ENCODE measurements at regions not wholly inside any gene's neighbourhood (a gene's known extent, or its start where the extent isn't known, plus 50 kb on each side); places are given as distances from the start of the nearest gene placed in this dataset.

- DNase-seq, result no peak
- no peak for ATAC-seq (ENCODE audit: low read depth)
- Mint-ChIP-seq H3K36me3 (no peaks in the 10 kb centered on the region), H3K27ac (peak overlapping the region; percentile 51), H3K9me3 (peaks cover 3% of the 10 kb centered on the region), H3K4me1 (peaks cover 8% of the 10 kb centered on the region), H3K27me3 (no peaks in the 10 kb centered on the region), H3K4me3 (no peak overlapping the region)
- POLR2A ChIA-PET, result interaction anchor here (1.1 kb wide), 1 partner anchor 174 kb away, joined by 3 read pairs; no protein-coding TSS in a partner anchor
Observed at GRCh38 chrX:39948582-39948981, 149.2 kb downstream of the BCOR start.

GRCh38 chrX:39950018-39950688, 147.6 kb downstream of the BCOR start:
- ATAC-seq (ENCODE audit: low read depth) (no peak), DNase-seq (no peak)
- Mint-ChIP-seq H3K9me3 (peaks cover 1% of the 10 kb centered on the region), H3K27ac (no peak overlapping the region), H3K4me1 (peaks cover 8% of the 10 kb centered on the region), H3K27me3 (no peaks in the 10 kb centered on the region), H3K36me3 (no peaks in the 10 kb centered on the region), H3K4me3 (no peak overlapping the region)
- POLR2A ChIA-PET, result interaction anchor here (0.6 kb wide), 1 partner anchor 13 kb away, joined by 3 read pairs; no protein-coding TSS in a partner anchor

- Mint-ChIP-seq H3K9me3 (peaks cover 1% of the 10 kb centered on the region), H3K4me1 (peaks cover 4% of the 10 kb centered on the region), H3K27ac (no peak overlapping the region), H3K4me3 (no peak overlapping the region), H3K36me3 (no peaks in the 10 kb centered on the region), H3K27me3 (no peaks in the 10 kb centered on the region)
- POLR2A ChIA-PET, result no interaction called here
- no peak for ATAC-seq (ENCODE audit: low read depth)
- DNase-seq, result no peak
Observed at GRCh38 chrX:39952989-39953388, 144.8 kb downstream of the BCOR start.

GRCh38 chrX:39953879-39954278, 143.9 kb downstream of the BCOR start:
- Mint-ChIP-seq H3K4me1 (peaks cover 3% of the 10 kb centered on the region), H3K27ac (no peak overlapping the region), H3K4me3 (no peak overlapping the region), H3K27me3 (no peaks in the 10 kb centered on the region), H3K9me3 (peaks cover 1% of the 10 kb centered on the region), H3K36me3 (no peaks in the 10 kb centered on the region)
- POLR2A ChIA-PET, result no interaction called here
- DNase-seq (no peak), ATAC-seq (ENCODE audit: low read depth) (no peak)

- Mint-ChIP-seq H3K4me3 (no peak overlapping the region), H3K9me3 (peaks cover 1% of the 10 kb centered on the region), H3K27ac (no peak overlapping the region), H3K4me1 (peaks cover 3% of the 10 kb centered on the region), H3K36me3 (no peaks in the 10 kb centered on the region), H3K27me3 (no peaks in the 10 kb centered on the region)
- ATAC-seq (ENCODE audit: low read depth), result no peak
- DNase-seq, result no peak
- POLR2A ChIA-PET, result no interaction called here
Observed at GRCh38 chrX:39954851-39955250, 142.9 kb downstream of the BCOR start.

- Mint-ChIP-seq H3K4me1 (peaks cover 3% of the 10 kb centered on the region), H3K4me3 (no peak overlapping the region), H3K9me3 (peaks cover 1% of the 10 kb centered on the region), H3K27me3 (no peaks in the 10 kb centered on the region), H3K27ac (no peak overlapping the region), H3K36me3 (no peaks in the 10 kb centered on the region)
- DNase-seq (no peak), ATAC-seq (ENCODE audit: low read depth) (no peak)
- POLR2A ChIA-PET, result no interaction called here
Observed at GRCh38 chrX:39955625-39956024, 142.1 kb downstream of the BCOR start.

- no peaks in the 10 kb centered on the region for H3K27me3 Mint-ChIP-seq
- no peak overlapping the region for H3K4me3 Mint-ChIP-seq
- H3K9me3 Mint-ChIP-seq, result no peaks in the 10 kb centered on the region
- H3K4me1 Mint-ChIP-seq, result peaks cover 3% of the 10 kb centered on the region
- POLR2A ChIA-PET, result no interaction called here
- ATAC-seq (ENCODE audit: low read depth) (no peak), DNase-seq (no peak)
- no peak overlapping the region for H3K27ac Mint-ChIP-seq
- H3K36me3 Mint-ChIP-seq, result no peaks in the 10 kb centered on the region
Observed at GRCh38 chrX:39956803-39957394, 140.9 kb downstream of the BCOR start.

- ATAC-seq (ENCODE audit: low read depth), result no peak
- H3K4me3 Mint-ChIP-seq, result no peak overlapping the region
- H3K27ac Mint-ChIP-seq, result no peak overlapping the region
- no peaks in the 10 kb centered on the region for H3K9me3 Mint-ChIP-seq
- no peaks in the 10 kb centered on the region for H3K27me3 Mint-ChIP-seq
- POLR2A ChIA-PET, result no interaction called here
- no peak for DNase-seq
- H3K36me3 Mint-ChIP-seq, result no peaks in the 10 kb centered on the region
- peaks cover 3% of the 10 kb centered on the region for H3K4me1 Mint-ChIP-seq
Observed at GRCh38 chrX:39957816-39958566, 139.8 kb downstream of the BCOR start.

GRCh38 chrX:39958850-39959249, 138.9 kb downstream of the BCOR start:
- DNase-seq (no peak), ATAC-seq (ENCODE audit: low read depth) (no peak)
- Mint-ChIP-seq H3K27me3 (no peaks in the 10 kb centered on the region), H3K36me3 (peaks cover under 1% of the 10 kb centered on the region), H3K4me3 (no peak overlapping the region), H3K27ac (no peak overlapping the region), H3K9me3 (no peaks in the 10 kb centered on the region), H3K4me1 (peaks cover 3% of the 10 kb centered on the region)
- POLR2A ChIA-PET, result no interaction called here

- DNase-seq (no peak), ATAC-seq (ENCODE audit: low read depth) (no peak)
- Mint-ChIP-seq H3K9me3 (no peaks in the 10 kb centered on the region), H3K4me3 (no peak overlapping the region), H3K27ac (no peak overlapping the region), H3K27me3 (no peaks in the 10 kb centered on the region), H3K4me1 (peaks cover 3% of the 10 kb centered on the region), H3K36me3 (peaks cover 2% of the 10 kb centered on the region)
- POLR2A ChIA-PET, result no interaction called here
Observed at GRCh38 chrX:39960219-39960618, 137.5 kb downstream of the BCOR start.

- H3K36me3 Mint-ChIP-seq, result peaks cover 2% of the 10 kb centered on the region
- H3K27ac Mint-ChIP-seq, result no peak overlapping the region
- no peaks in the 10 kb centered on the region for H3K9me3 Mint-ChIP-seq
- no peaks in the 10 kb centered on the region for H3K4me1 Mint-ChIP-seq
- POLR2A ChIA-PET, result no interaction called here
- no peak for DNase-seq
- no peak for ATAC-seq (ENCODE audit: low read depth)
- H3K4me3 Mint-ChIP-seq, result no peak overlapping the region
- H3K27me3 Mint-ChIP-seq, result no peaks in the 10 kb centered on the region
Observed at GRCh38 chrX:39961441-39961840, 136.3 kb downstream of the BCOR start.

- H3K4me1 Mint-ChIP-seq, result peaks cover 7% of the 10 kb centered on the region
- H3K36me3 Mint-ChIP-seq, result peaks cover 2% of the 10 kb centered on the region
- DNase-seq, result no peak
- no peak overlapping the region for H3K4me3 Mint-ChIP-seq
- H3K9me3 Mint-ChIP-seq, result no peaks in the 10 kb centered on the region
- POLR2A ChIA-PET, result no interaction called here
- H3K27me3 Mint-ChIP-seq, result no peaks in the 10 kb centered on the region
- no peak for ATAC-seq (ENCODE audit: low read depth)
- no peak overlapping the region for H3K27ac Mint-ChIP-seq
Observed at GRCh38 chrX:39965051-39965573, 132.6 kb downstream of the BCOR start.

GRCh38 chrX:39966176-39966575, 131.6 kb downstream of the BCOR start:
- H3K27me3 Mint-ChIP-seq, result no peaks in the 10 kb centered on the region
- peaks cover 7% of the 10 kb centered on the region for H3K4me1 Mint-ChIP-seq
- H3K9me3 Mint-ChIP-seq, result peaks cover 2% of the 10 kb centered on the region
- no peak for DNase-seq
- H3K36me3 Mint-ChIP-seq, result peaks cover 4% of the 10 kb centered on the region
- POLR2A ChIA-PET, result no interaction called here
- H3K27ac Mint-ChIP-seq, result no peak overlapping the region
- ATAC-seq (ENCODE audit: low read depth), result no peak
- H3K4me3 Mint-ChIP-seq, result no peak overlapping the region

- Mint-ChIP-seq H3K27me3 (no peaks in the 10 kb centered on the region), H3K36me3 (peaks cover 5% of the 10 kb centered on the region), H3K9me3 (peaks cover 3% of the 10 kb centered on the region), H3K4me1 (peaks cover 7% of the 10 kb centered on the region), H3K4me3 (no peak overlapping the region), H3K27ac (no peak overlapping the region)
- POLR2A ChIA-PET, result no interaction called here
- DNase-seq (no peak), ATAC-seq (ENCODE audit: low read depth) (no peak)
Observed at GRCh38 chrX:39967348-39967747, 130.4 kb downstream of the BCOR start.
